Kidney (tissue), 13 donors: ENCODE measurements at regions not wholly inside any gene's neighbourhood (a gene's known extent, or its start where the extent isn't known, plus 50 kb on each side); places are given as distances from the start of the nearest gene placed in this dataset.

Experiments
- DNase-seq, 5 donors: peaks; one replicate each; pipeline ENCODE4 v3.0.0-alpha.2; 2013 to 2020
- FAIRE-seq: peaks from 2 replicates; lab custom pipeline; 2012; peaks lifted over from hg19 to GRCh38; lab: Jason Lieb, UNC
- H3K27ac ChIP-seq, 2 donors: one replicate each; pipeline ENCODE4 v1.7.0; 2013; ENCODE audit warnings: low read depth in 2 of 2, low read length in 2 of 2, inconsistent platforms in 1 of 2
- H3K27me3 ChIP-seq: one replicate; pipeline ENCODE4 v1.7.1; 2013; ENCODE audit warnings: low read length, inconsistent platforms; ENCODE audit not compliant: control insufficient read depth, insufficient read depth
- H3K36me3 ChIP-seq, 3 donors: one replicate each; pipeline versions ENCODE4 v1.7.0 to v1.7.1; 2013; ENCODE audit warnings: low read length in 3 of 3, control low read depth in 1 of 3, inconsistent platforms in 1 of 3; ENCODE audit not compliant: insufficient read depth in 3 of 3, control insufficient read depth in 2 of 3
- H3K4me1 ChIP-seq, 3 donors: one replicate each; pipeline versions ENCODE4 v1.7.0 to v1.7.1; 2013; ENCODE audit warnings: low read length in 3 of 3, inconsistent platforms in 1 of 3, low read depth in 1 of 3; ENCODE audit not compliant: control insufficient read depth in 2 of 3, insufficient read depth in 2 of 3
- H3K4me3 ChIP-seq, 3 donors: one replicate each; pipeline versions ENCODE4 v1.7.0 to v1.8.1; 2013; ENCODE audit warnings: low read length in 3 of 3, control low read depth in 1 of 3, inconsistent platforms in 1 of 3
- H3K9ac ChIP-seq, 3 donors: one replicate each; pipeline versions ENCODE4 v1.7.0 to v1.7.1; 2013; ENCODE audit warnings: low read length in 3 of 3, control low read depth in 1 of 3, inconsistent platforms in 1 of 3
- H3K9me3 ChIP-seq, 3 donors: one replicate each; pipeline versions ENCODE4 v1.7.0 to v1.7.1; 2013; ENCODE audit warnings: low read length in 3 of 3, control low read depth in 1 of 3, inconsistent platforms in 1 of 3; ENCODE audit not compliant: control insufficient read depth in 2 of 3, insufficient read depth in 1 of 3
- intact Hi-C: fragments of 100-400 bp; cut with DNase I; formaldehyde crosslinking; loops from one replicate; pipeline ENCODE4 v1.11.1; 2022
- TF ChIP-seq, protein P1 (sequence below): IDR thresholded peaks from 3 replicates; pipeline ENCODE4 v1.5.1; 2012; ENCODE audit warnings: mild to moderate bottlenecking, moderate library complexity, borderline replicate concordance; ENCODE audit not compliant: insufficient read depth; ENCODE audit errors: extremely low read depth
- donor health status: control.
- donor health status: control.
- donor health status: control.
- donor health status: control.
- donor health status: control.
- donor health status: DM: yes; HTN: yes; CAD: no.
- donor health status: Normal renal cell carcinoma (clear cell type).

DNA sequence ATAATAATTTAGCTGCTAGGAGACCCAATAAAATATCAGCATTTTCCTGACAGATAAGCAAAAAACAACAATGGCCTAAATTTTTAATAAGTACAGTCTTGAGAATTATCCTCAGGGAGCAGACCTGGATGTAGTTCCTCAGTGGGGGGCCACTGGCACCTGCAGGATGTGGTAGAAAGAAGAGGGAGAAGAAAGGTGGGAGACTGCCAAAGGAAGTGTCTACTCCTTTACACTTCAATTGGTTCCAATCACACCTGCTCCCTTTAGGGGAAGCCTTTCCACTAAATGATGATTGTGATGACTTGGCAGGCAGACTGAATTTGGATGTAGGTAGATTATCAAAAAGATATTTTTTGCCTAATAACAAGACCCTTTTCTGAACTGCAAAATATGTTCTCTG lies 353.0 kb upstream of the SATB1 start:
- FAIRE-seq (no peak), DNase-seq (no peak)
- intact Hi-C loops, result no loop called here

DNA sequence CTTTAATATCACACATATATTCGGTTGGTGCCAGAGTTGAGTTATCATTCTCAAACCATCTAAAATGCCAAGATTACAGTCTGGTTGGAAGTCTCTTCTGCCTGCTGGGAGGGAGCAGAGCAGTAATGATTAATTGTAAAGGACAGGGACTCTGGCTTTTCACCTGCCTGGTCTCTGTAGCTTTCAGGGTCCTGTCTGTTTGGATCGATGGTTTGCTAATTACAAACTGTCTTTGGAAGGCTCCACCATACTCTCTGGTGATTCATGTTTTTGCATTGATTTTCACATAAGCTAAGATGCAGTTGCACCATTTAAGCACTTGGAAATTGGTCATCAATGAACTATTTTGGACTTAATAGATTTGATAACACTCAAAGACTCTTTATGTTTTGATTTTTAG lies 350.4 kb upstream of the SATB1 start:
- FAIRE-seq, result no peak
- Histone ChIP-seq H3K27me3 (no peaks in the 10 kb centered on the region), H3K36me3 (no peaks in the 10 kb centered on the region), H3K9me3 (no peaks in the 10 kb centered on the region), H3K4me3 (no peak overlapping the region), H3K27ac (no peak overlapping the region), H3K4me1 (no peaks in the 10 kb centered on the region), H3K9ac (no peak overlapping the region)
- intact Hi-C loops, result no loop called here
- no peak for DNase-seq
- TF ChIP-seq, protein P1, sequence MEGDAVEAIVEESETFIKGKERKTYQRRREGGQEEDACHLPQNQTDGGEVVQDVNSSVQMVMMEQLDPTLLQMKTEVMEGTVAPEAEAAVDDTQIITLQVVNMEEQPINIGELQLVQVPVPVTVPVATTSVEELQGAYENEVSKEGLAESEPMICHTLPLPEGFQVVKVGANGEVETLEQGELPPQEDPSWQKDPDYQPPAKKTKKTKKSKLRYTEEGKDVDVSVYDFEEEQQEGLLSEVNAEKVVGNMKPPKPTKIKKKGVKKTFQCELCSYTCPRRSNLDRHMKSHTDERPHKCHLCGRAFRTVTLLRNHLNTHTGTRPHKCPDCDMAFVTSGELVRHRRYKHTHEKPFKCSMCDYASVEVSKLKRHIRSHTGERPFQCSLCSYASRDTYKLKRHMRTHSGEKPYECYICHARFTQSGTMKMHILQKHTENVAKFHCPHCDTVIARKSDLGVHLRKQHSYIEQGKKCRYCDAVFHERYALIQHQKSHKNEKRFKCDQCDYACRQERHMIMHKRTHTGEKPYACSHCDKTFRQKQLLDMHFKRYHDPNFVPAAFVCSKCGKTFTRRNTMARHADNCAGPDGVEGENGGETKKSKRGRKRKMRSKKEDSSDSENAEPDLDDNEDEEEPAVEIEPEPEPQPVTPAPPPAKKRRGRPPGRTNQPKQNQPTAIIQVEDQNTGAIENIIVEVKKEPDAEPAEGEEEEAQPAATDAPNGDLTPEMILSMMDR, result no peak

More for the DNA sequence above, 353.0 kb upstream of the SATB1 start:
- TF ChIP-seq, protein P1, result no peak
- Histone ChIP-seq H3K27me3 (no peaks in the 10 kb centered on the region), H3K36me3 (no peaks in the 10 kb centered on the region), H3K27ac (no peak overlapping the region), H3K9ac (no peak overlapping the region), H3K4me3 (no peak overlapping the region), H3K4me1 (no peaks in the 10 kb centered on the region), H3K9me3 (no peaks in the 10 kb centered on the region)

DNA sequence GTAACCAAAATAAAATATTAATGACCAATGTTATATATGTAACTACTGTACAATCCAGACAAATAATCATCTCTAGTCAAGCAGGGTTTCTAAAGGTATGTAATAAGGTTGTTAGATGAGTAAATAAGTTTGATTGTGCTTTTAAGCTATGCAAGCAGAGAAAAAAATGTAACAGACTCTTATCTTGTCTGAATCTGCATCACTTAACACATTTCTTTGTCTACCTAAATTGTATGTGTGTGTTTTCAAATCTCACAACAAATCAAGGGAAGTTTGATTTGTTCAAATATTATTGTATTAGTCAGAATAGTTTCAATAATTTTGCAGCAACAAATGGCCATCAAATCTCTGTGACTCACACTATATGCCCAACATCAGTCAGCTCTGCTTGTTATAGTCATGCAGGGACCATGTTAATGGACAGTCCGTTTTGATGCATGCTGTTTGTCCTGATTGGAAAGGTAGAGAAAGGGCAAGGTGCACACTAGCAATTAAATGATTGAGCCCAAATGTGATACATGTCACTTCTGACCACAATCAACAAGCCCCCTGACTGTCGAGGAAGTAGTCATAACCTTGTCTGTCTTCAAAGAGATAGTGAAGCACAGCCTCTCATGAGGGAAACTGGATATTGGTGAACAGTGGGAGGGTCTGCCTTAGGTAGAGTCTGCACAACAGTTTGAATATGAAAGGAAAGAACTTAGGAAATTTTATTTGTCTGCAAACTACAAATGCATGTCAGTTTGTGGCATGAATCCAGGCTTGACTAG lies 349.4 kb upstream of the SATB1 start:
- FAIRE-seq (no peak), DNase-seq (no peak)
- Histone ChIP-seq H3K27ac (no peak overlapping the region), H3K27me3 (no peaks in the 10 kb centered on the region), H3K9ac (no peak overlapping the region), H3K4me1 (no peaks in the 10 kb centered on the region), H3K36me3 (no peaks in the 10 kb centered on the region), H3K4me3 (no peak overlapping the region), H3K9me3 (no peaks in the 10 kb centered on the region)
- TF ChIP-seq, protein P1, result no peak
- intact Hi-C loops, result no loop called here
